OCI-LY7 (cell line): ENCODE measurements at regions not wholly inside any gene's neighbourhood (a gene's known extent, or its start where the extent isn't known, plus 50 kb on each side); places are given as distances from the start of the nearest gene placed in this dataset.

Source experiments
- BruUV-seq: library from RNA; stranded (reverse); fragments of 400-500 nt; replicated peaks from 2 replicates; lab custom pipeline; 2021; lab: Mats Ljungman, UMichigan
- CTCF ChIA-PET: fragments of 300-600 bp; sonication (Branson Sonifier 250); formaldehyde crosslinking; loops from one replicate; lab custom pipeline; 2022; ENCODE audit warnings: antibody characterized with exemption; ENCODE audit not compliant: unreplicated experiment; lab: Charles Lee
- POLR2A ChIA-PET: fragments of 300-600 bp; sonication (Branson Sonifier 250); formaldehyde crosslinking; loops from one replicate; lab custom pipeline; 2022; ENCODE audit warnings: antibody characterized with exemption; lab: Charles Lee
- DNase-seq: peaks from one replicate; pipeline ENCODE4 v3.0.0-alpha.2; 2015; ENCODE audit warnings: low spot score
- H2AFZ ChIP-seq: fragments of 200-600 bp; sonication (generic), shearing (Covaris generic); 2 replicates; pipeline ENCODE4 v1.6.1; 2014; ENCODE audit warnings: mild to moderate bottlenecking, antibody characterized with exemption, low read length, moderate library complexity
- H3K27ac ChIP-seq: fragments of 200-600 bp; sonication (generic); 2 replicates; pipeline ENCODE4 v1.5.1; 2014; ENCODE audit warnings: mixed run types, low read depth, mild to moderate bottlenecking, moderate library complexity, low read length, inconsistent platforms; ENCODE audit not compliant: poor library complexity, severe bottlenecking
- H3K36me3 ChIP-seq: fragments of 200-600 bp; sonication (generic); 2 replicates; pipeline ENCODE4 v1.6.1; 2014; ENCODE audit warnings: mild to moderate bottlenecking, antibody characterized with exemption, low read length, moderate library complexity, mixed read lengths; ENCODE audit not compliant: insufficient read depth
- H3K4me1 ChIP-seq: fragments of 200-600 bp; sonication (generic); 2 replicates; pipeline ENCODE4 v1.5.1; 2014; ENCODE audit warnings: mild to moderate bottlenecking, low read length; ENCODE audit not compliant: insufficient read depth, poor library complexity, severe bottlenecking
- H3K4me2 ChIP-seq: fragments of 200-600 bp; sonication (generic); 2 replicates; pipeline ENCODE4 v1.6.1; 2014; ENCODE audit warnings: mild to moderate bottlenecking, low read length
- H3K4me3 ChIP-seq: fragments of 200-600 bp; sonication (generic); 2 replicates; pipeline ENCODE4 v1.5.1; 2014; ENCODE audit warnings: mild to moderate bottlenecking, low read depth, low read length; ENCODE audit not compliant: poor library complexity, severe bottlenecking
- H3K79me2 ChIP-seq: fragments of 200-600 bp; sonication (generic); 2 replicates; pipeline ENCODE4 v1.6.1; 2016; ENCODE audit warnings: low read depth, mild to moderate bottlenecking, low read length, moderate library complexity, mixed read lengths; ENCODE audit not compliant: insufficient read depth
- H3K9me2 ChIP-seq: fragments of 200-600 bp; sonication (generic); 2 replicates; pipeline ENCODE4 v1.6.1; 2016; ENCODE audit warnings: mild to moderate bottlenecking, low read length, mixed read lengths; ENCODE audit not compliant: insufficient read depth
- H3K9me3 ChIP-seq: fragments of 200-600 bp; sonication (generic); 2 replicates; pipeline ENCODE4 v1.6.1; 2014; ENCODE audit warnings: mild to moderate bottlenecking, mixed run types, low read length, mixed read lengths
- H4K20me1 ChIP-seq: fragments of 200-600 bp; sonication (generic); 2 replicates; pipeline ENCODE4 v1.6.1; 2014; ENCODE audit warnings: mild to moderate bottlenecking, antibody characterized with exemption, low read length, moderate library complexity, mixed read lengths; ENCODE audit not compliant: insufficient read depth
- EZH2phosphoT487 ChIP-seq: fragments of 200-600 bp; sonication (generic); IDR thresholded peaks from 2 replicates; pipeline ENCODE4 v1.6.1; 2018; ENCODE audit warnings: low read depth, borderline replicate concordance, mild to moderate bottlenecking, mixed run types, antibody characterized with exemption, low read length, moderate library complexity, mixed read lengths
- intact Hi-C: fragments of 100-400 bp; cut with micrococcal nuclease; formaldehyde crosslinking; loops from one replicate; pipeline ENCODE4 v1.10.0; 2022; ENCODE audit not compliant: unreplicated experiment
- TF ChIP-seq, protein P1 (sequence below): fragments of 200-600 bp; sonication (generic); conservative IDR thresholded peaks from 2 replicates; pipeline ENCODE4 v1.5.1; 2014; ENCODE audit warnings: mild to moderate bottlenecking, antibody characterized with exemption, low read length, moderate library complexity, mixed read lengths

DNA sequence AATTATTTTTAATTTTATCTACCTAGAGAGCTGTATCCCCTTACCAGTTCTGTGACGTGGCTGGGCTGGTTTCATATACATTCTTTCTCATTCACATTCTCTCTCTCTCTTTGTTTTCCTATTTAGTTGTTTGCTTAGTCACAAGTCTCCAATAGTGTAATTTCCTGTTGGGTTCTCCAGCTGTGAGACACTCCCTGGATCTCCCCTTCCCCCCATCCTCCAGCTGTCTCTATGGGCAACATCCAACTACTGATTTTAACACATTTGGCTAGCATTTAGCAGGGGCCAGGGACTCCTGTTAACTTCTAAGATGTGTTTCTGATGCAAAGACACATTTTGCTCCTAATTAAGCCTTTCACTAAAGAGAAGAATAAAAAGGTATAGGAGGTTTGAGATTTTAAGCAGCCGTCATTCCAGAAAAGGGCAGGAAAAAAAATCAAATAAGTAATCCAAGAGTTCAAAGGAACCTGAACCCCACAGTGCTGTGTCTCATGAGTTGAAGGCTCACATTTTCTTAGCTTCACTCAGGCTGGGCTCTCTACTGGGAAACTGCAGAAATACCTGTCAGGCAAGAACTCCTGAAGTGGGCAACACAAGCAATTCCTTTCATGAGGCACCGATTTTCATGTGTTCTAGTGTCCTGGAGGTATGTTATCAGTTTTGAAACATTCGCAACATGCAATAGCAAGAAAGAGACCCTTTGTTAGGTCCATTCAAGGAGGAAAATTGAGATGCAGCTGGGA lies 198.7 kb upstream of the C9orf72 start:
- Histone ChIP-seq H2AFZ (no peak overlapping the region), H3K36me3 (no peaks in the 10 kb centered on the region), H3K4me3 (no peak overlapping the region), H3K9me3 (no peaks in the 10 kb centered on the region), H3K4me1 (no peaks in the 10 kb centered on the region), H4K20me1 (no peaks in the 10 kb centered on the region), H3K4me2 (no peak overlapping the region), H3K79me2 (no peaks in the 10 kb centered on the region), H3K9me2 (peaks cover 4% of the 10 kb centered on the region; the same call in 1 of the 2 replicates), H3K27ac (no peak overlapping the region)
- DNase-seq = no peak
- CTCF ChIA-PET = no interaction called here
- TF ChIP-seq, protein P1, sequence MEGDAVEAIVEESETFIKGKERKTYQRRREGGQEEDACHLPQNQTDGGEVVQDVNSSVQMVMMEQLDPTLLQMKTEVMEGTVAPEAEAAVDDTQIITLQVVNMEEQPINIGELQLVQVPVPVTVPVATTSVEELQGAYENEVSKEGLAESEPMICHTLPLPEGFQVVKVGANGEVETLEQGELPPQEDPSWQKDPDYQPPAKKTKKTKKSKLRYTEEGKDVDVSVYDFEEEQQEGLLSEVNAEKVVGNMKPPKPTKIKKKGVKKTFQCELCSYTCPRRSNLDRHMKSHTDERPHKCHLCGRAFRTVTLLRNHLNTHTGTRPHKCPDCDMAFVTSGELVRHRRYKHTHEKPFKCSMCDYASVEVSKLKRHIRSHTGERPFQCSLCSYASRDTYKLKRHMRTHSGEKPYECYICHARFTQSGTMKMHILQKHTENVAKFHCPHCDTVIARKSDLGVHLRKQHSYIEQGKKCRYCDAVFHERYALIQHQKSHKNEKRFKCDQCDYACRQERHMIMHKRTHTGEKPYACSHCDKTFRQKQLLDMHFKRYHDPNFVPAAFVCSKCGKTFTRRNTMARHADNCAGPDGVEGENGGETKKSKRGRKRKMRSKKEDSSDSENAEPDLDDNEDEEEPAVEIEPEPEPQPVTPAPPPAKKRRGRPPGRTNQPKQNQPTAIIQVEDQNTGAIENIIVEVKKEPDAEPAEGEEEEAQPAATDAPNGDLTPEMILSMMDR = no peak
- no peak for TF ChIP-seq EZH2phosphoT487
- no TSS peak for BruUV-seq
- POLR2A ChIA-PET = no interaction called here
- intact Hi-C loops = no loop called here

GRCh38 chr9:27784847-27785713 lies 211.8 kb upstream of the C9orf72 start:
- no peak overlapping the region for H2AFZ ChIP-seq
- H3K36me3 ChIP-seq = no peaks in the 10 kb centered on the region
- intact Hi-C loops = no loop called here
- no peaks in the 10 kb centered on the region for H3K79me2 ChIP-seq
- H3K9me3 ChIP-seq = no peaks in the 10 kb centered on the region
- ChIA-PET CTCF (no interaction called here), POLR2A (interaction anchor here (0.8 kb wide), 1 partner anchor 13 kb away, joined by 3 read pairs; no protein-coding TSS in a partner anchor)
- no peaks in the 10 kb centered on the region for H3K4me1 ChIP-seq
- no TSS peak for BruUV-seq
- no peak overlapping the region for H3K4me2 ChIP-seq
- H4K20me1 ChIP-seq = no peaks in the 10 kb centered on the region
- TF ChIP-seq EZH2phosphoT487 = no peak
- TF ChIP-seq, protein P1 = no peak
- DNase-seq = no peak
- H3K4me3 ChIP-seq = no peak overlapping the region
- no peak overlapping the region for H3K27ac ChIP-seq
- no peaks in the 10 kb centered on the region for H3K9me2 ChIP-seq

DNA sequence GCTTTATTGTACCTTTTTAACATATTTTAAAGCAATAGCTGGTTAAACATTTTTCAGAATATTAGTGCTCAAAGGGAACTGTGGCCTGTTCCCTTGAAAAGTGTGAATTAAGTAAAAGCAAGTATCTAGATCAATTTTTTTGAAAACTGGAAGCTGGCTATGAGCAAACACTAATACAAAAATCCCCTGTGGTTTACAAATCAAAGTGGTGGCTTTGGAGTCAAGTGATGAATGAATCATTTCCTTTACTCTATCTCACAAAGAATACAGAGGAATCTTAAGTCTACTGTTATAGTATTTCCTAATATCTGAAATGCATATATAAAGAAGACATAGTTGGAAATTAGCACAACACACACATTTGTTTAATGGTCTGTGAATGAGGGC lies 212.4 kb upstream of the C9orf72 start:
- Histone ChIP-seq H3K9me3 (no peaks in the 10 kb centered on the region), H3K36me3 (no peaks in the 10 kb centered on the region), H3K4me2 (no peak overlapping the region), H4K20me1 (no peaks in the 10 kb centered on the region), H3K4me3 (no peak overlapping the region), H3K9me2 (no peaks in the 10 kb centered on the region), H3K79me2 (no peaks in the 10 kb centered on the region), H2AFZ (no peak overlapping the region), H3K4me1 (no peaks in the 10 kb centered on the region), H3K27ac (no peak overlapping the region)
- DNase-seq = no peak
- intact Hi-C loops = no loop called here
- CTCF ChIA-PET = no interaction called here
- no TSS peak for BruUV-seq
- POLR2A ChIA-PET = no interaction called here
- TF ChIP-seq, protein P1 = no peak
- TF ChIP-seq EZH2phosphoT487 = no peak
